Activated naive CD4-positive, alpha-beta T cell treated with anti-CD3 and anti-CD28 coated beads, Interleukin-2, amount 50 U/mL, for 24 hours (primary cell): ENCODE measurements at regions not wholly inside any gene's neighbourhood (a gene's known extent, or its start where the extent isn't known, plus 50 kb on each side); places are given as distances from the start of the nearest gene placed in this dataset.
"Not testable (repeated sequence)": the region's sequence is repeated elsewhere in the genome, so short reads cannot be mapped to it uniquely, and the experiment has no call there.

ENCODE experiments used
- H3K27ac Mint-ChIP-seq: one replicate; pipeline ENCODE4 v1.8.0; 2021; ENCODE audit warnings: mild to moderate bottlenecking, mixed read lengths
- H3K27me3 Mint-ChIP-seq: one replicate; pipeline ENCODE4 v1.8.0; 2021; ENCODE audit warnings: mixed read lengths
- H3K36me3 Mint-ChIP-seq: one replicate; pipeline ENCODE4 v1.8.0; 2021; ENCODE audit warnings: mixed read lengths
- H3K4me1 Mint-ChIP-seq: one replicate; pipeline ENCODE4 v1.8.0; 2021; ENCODE audit warnings: mixed read lengths
- H3K4me3 Mint-ChIP-seq: one replicate; pipeline ENCODE4 v1.8.0; 2021; ENCODE audit warnings: mild to moderate bottlenecking, mixed read lengths
- H3K9me3 Mint-ChIP-seq: one replicate; pipeline ENCODE4 v1.8.0; 2021; ENCODE audit warnings: mixed read lengths

DNA sequence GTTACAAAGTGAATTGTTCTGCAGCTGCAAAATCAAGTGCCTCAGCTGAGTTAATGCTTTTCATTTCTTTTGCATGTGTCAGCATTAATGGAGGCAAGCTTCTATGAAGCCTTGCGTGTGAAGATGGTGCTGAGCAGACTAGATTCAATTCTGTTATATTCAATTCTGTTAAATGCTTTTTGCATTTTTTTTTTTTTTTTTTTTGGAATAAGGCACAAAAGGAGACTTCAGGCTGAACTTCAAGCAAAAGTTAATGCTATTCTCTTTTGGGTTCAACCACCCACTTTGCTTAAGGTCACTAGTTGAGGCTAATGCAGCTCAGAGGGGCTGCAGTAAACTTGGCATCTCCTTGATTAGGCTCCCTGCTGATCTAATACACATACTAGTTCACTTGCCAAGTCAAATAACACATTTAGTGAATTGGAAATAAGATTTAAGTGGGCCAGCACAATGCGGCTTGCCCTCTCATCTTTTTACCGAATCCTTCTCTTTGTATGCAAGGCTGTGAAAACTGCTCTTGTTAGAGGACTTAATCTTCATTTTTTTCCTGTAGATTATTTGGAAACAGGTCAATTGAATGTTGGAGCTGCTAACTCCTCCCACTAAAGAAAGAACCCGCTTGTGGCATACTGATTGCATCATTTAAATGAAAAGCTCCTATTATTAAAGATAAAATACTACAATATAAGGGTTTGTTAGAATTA lies 1020.2 kb downstream of the NR2F1-AS1 start:
- Mint-ChIP-seq H3K4me1 (no peaks in the 10 kb centered on the region), H3K36me3 (no peaks in the 10 kb centered on the region), H3K27ac (no peak overlapping the region)

GRCh38 chr5:92559781-92560180 lies 1021.2 kb downstream of the NR2F1-AS1 start:
- Mint-ChIP-seq H3K4me3 (no peak overlapping the region), H3K9me3 (no peaks in the 10 kb centered on the region), H3K27me3 (no peaks in the 10 kb centered on the region), H3K36me3 (no peaks in the 10 kb centered on the region), H3K27ac (no peak overlapping the region), H3K4me1 (no peaks in the 10 kb centered on the region)

More for the DNA sequence above, 1020.2 kb downstream of the NR2F1-AS1 start:
- Mint-ChIP-seq H3K27me3 (no peaks in the 10 kb centered on the region), H3K9me3 (no peaks in the 10 kb centered on the region), H3K4me3 (no peak overlapping the region)

- no peaks in the 10 kb centered on the region for H3K27me3 Mint-ChIP-seq
- no peaks in the 10 kb centered on the region for H3K9me3 Mint-ChIP-seq
- H3K36me3 Mint-ChIP-seq, result no peaks in the 10 kb centered on the region
- H3K27ac Mint-ChIP-seq, result no peak overlapping the region
- no peaks in the 10 kb centered on the region for H3K4me1 Mint-ChIP-seq
- H3K4me3 Mint-ChIP-seq, result no peak overlapping the region
These were observed 1021.7 kb downstream of the NR2F1-AS1 start for GRCh38 chr5:92559331-92559730.

DNA sequence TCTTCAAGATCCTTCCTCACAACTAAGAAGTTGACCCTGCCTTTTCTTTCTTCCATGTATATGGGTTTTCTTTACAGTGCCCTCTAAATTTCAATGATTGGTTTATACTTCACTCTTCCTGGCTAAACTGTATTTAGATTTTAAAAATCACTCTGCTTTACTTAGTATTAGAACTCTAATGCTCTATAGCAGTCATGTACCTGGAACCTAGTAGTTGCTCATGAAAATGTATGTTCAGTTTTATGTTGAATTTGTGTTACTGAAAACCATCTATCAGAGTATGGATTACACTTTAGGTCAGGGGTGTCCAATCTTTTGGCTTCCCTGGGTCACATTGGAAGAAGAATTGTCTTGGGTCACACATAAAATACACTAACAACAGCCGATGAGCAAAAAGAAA lies 1024.3 kb downstream of the NR2F1-AS1 start:
- Mint-ChIP-seq H3K36me3 (no peaks in the 10 kb centered on the region), H3K9me3 (no peaks in the 10 kb centered on the region), H3K4me1 (no peaks in the 10 kb centered on the region), H3K27me3 (no peaks in the 10 kb centered on the region), H3K27ac (no peak overlapping the region), H3K4me3 (no peak overlapping the region)

- Mint-ChIP-seq H3K36me3 (no peaks in the 10 kb centered on the region), H3K9me3 (no peaks in the 10 kb centered on the region), H3K27me3 (no peaks in the 10 kb centered on the region), H3K4me1 (no peaks in the 10 kb centered on the region), H3K27ac (no peak overlapping the region), H3K4me3 (no peak overlapping the region)
These were observed 1026.5 kb downstream of the NR2F1-AS1 start for GRCh38 chr5:92554447-92555085.

GRCh38 chr5:92553326-92553725 lies 1027.7 kb downstream of the NR2F1-AS1 start:
- no peaks in the 10 kb centered on the region for H3K9me3 Mint-ChIP-seq

GRCh38 chr5:92552206-92553160 lies 1028.5 kb downstream of the NR2F1-AS1 start:
- Mint-ChIP-seq H3K4me1 (no peaks in the 10 kb centered on the region), H3K36me3 (no peaks in the 10 kb centered on the region), H3K4me3 (no peak overlapping the region), H3K27me3 (no peaks in the 10 kb centered on the region), H3K9me3 (no peaks in the 10 kb centered on the region), H3K27ac (no peak overlapping the region)

More at GRCh38 chr5:92553326-92553725, 1027.7 kb downstream of the NR2F1-AS1 start:
- no peak overlapping the region for H3K27ac Mint-ChIP-seq
- H3K36me3 Mint-ChIP-seq, result no peaks in the 10 kb centered on the region
- no peaks in the 10 kb centered on the region for H3K4me1 Mint-ChIP-seq
- H3K27me3 Mint-ChIP-seq, result no peaks in the 10 kb centered on the region
- H3K4me3 Mint-ChIP-seq, result no peak overlapping the region

GRCh38 chr5:92548346-92548745 lies 1032.7 kb downstream of the NR2F1-AS1 start:
- H3K27ac Mint-ChIP-seq, result no peak overlapping the region
- H3K27me3 Mint-ChIP-seq, result no peaks in the 10 kb centered on the region
- H3K4me1 Mint-ChIP-seq, result no peaks in the 10 kb centered on the region
- H3K36me3 Mint-ChIP-seq, result no peaks in the 10 kb centered on the region
- no peaks in the 10 kb centered on the region for H3K9me3 Mint-ChIP-seq
- no peak overlapping the region for H3K4me3 Mint-ChIP-seq

- Mint-ChIP-seq H3K4me3 (no peak overlapping the region), H3K36me3 (no peaks in the 10 kb centered on the region), H3K9me3 (no peaks in the 10 kb centered on the region), H3K27me3 (no peaks in the 10 kb centered on the region), H3K27ac (no peak overlapping the region), H3K4me1 (no peaks in the 10 kb centered on the region)
These were observed 1036.4 kb downstream of the NR2F1-AS1 start for GRCh38 chr5:92544596-92544995.

DNA sequence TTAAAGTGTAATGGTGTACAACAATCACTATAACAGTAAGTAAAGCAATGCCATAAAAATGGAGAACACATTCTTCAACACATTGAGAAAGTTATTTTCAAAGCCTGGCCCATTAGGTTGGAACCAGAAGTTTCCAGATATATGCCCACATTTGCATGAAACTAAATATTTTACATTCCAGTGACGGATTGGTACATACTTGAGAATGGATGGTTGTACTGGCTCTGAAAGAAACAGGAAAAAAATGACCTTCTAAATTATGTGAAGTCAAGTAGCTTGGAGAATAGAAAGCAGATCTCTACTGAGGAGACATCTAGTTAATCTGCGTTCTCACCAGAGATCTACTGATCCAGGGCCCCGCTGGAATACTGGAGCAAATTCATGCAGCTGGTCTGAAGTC lies 1037.0 kb downstream of the NR2F1-AS1 start:
- Mint-ChIP-seq H3K9me3 (no peaks in the 10 kb centered on the region), H3K27ac (no peak overlapping the region), H3K36me3 (no peaks in the 10 kb centered on the region), H3K4me1 (no peaks in the 10 kb centered on the region), H3K4me3 (no peak overlapping the region), H3K27me3 (no peaks in the 10 kb centered on the region)

GRCh38 chr5:92543201-92543600 lies 1037.8 kb downstream of the NR2F1-AS1 start:
- H3K9me3 Mint-ChIP-seq, result no peaks in the 10 kb centered on the region
- no peak overlapping the region for H3K4me3 Mint-ChIP-seq
- no peaks in the 10 kb centered on the region for H3K27me3 Mint-ChIP-seq
- H3K36me3 Mint-ChIP-seq, result no peaks in the 10 kb centered on the region
- no peaks in the 10 kb centered on the region for H3K4me1 Mint-ChIP-seq
- no peak overlapping the region for H3K27ac Mint-ChIP-seq

GRCh38 chr5:92542017-92542416 lies 1039.0 kb downstream of the NR2F1-AS1 start:
- H3K4me1 Mint-ChIP-seq, H3K36me3 Mint-ChIP-seq, H3K9me3 Mint-ChIP-seq: not testable (repeated sequence)

DNA sequence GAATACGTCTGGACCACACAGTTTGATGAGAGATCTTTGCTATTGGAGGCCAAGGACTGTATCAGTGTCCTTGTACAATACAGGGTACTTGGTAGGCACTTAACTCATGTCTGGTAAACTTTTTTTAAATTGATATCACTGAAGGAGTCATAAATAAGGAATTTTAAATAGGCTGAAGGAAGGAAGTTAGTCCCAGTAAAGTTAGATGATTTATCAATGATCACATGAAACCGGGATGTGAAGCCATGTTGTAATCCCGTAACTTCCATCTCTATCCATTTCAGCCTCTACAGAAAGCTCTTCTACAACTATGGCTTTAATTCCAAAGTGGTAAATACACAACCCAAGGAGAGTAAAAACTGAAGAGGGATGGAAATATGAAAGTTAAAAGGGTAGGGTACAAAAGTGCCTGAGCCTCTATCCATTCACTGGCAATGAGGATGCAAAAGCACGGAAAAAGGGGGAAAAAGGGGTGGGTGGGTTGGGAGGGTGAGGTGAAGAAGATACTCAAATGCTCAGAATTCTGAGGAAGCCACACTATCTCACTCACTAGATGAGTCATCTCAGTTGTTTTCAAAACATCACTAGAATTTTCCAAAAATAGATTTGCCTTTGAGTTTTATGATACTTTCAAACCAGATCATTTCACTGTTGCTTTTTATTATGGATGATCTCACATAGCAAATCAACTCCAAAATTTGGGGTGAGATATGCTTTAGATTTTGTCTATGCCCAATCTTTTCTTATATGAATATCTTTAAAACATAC lies 1053.5 kb downstream of the NR2F1-AS1 start:
- H3K36me3 Mint-ChIP-seq, result no peaks in the 10 kb centered on the region
- no peaks in the 10 kb centered on the region for H3K4me1 Mint-ChIP-seq
- no peaks in the 10 kb centered on the region for H3K27me3 Mint-ChIP-seq
- H3K27ac Mint-ChIP-seq, result no peak overlapping the region
- H3K4me3 Mint-ChIP-seq, result no peak overlapping the region
- H3K9me3 Mint-ChIP-seq, result peaks cover 4% of the 10 kb centered on the region

More at GRCh38 chr5:92542017-92542416, 1039.0 kb downstream of the NR2F1-AS1 start:
- not testable (repeated sequence) for H3K4me3 Mint-ChIP-seq, H3K27me3 Mint-ChIP-seq, H3K27ac Mint-ChIP-seq

DNA sequence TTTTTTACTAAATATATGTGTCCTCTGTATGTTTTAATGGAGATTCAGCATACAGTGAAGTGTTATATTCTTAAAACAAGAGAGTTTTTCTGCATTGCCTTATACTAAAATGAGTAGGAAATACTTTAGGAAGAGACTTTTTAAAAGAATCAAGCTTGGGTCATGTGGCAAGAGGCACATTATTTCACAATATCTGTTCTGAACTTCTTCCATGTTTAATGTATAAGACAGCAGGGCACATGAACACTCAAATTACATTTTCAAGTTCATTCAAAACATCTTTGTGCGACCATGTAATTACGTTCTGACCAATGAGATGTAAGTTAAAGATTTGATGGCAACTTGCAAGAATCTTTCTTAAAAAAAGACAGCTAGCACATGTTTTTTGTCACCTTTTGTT lies 1055.9 kb downstream of the NR2F1-AS1 start:
- H3K4me3 Mint-ChIP-seq, result no peak overlapping the region
- H3K27ac Mint-ChIP-seq, result no peak overlapping the region
- peaks cover 4% of the 10 kb centered on the region for H3K9me3 Mint-ChIP-seq
- H3K27me3 Mint-ChIP-seq, result no peaks in the 10 kb centered on the region
- no peaks in the 10 kb centered on the region for H3K4me1 Mint-ChIP-seq
- H3K36me3 Mint-ChIP-seq, result no peaks in the 10 kb centered on the region
